Smooth muscle cell (in vitro differentiated cells): ENCODE measurements at regions not wholly inside any gene's neighbourhood (a gene's known extent, or its start where the extent isn't known, plus 50 kb on each side); places are given as distances from the start of the nearest gene placed in this dataset.

Experiments
- DNase-seq: peaks from one replicate; lab custom pipeline; 2025; ENCODE audit not compliant: unreplicated experiment; lab: John Stamatoyannopoulos, UW
- H2AFZ ChIP-seq: fragments of 200-600 bp; sonication (generic); 2 replicates; pipeline ENCODE4 v1.6.0; 2016; ENCODE audit warnings: antibody characterized with exemption, low read depth, mild to moderate bottlenecking
- H3F3A ChIP-seq: fragments of 200-600 bp; sonication (generic); 2 replicates; pipeline ENCODE4 v1.6.0; 2017; ENCODE audit warnings: antibody characterized with exemption, low read depth
- H3K27ac ChIP-seq: fragments of 200-600 bp; sonication (generic); 2 replicates; pipeline ENCODE4 v1.5.1; 2016; ENCODE audit warnings: low read depth, mild to moderate bottlenecking
- H3K27me3 ChIP-seq: fragments of 200-600 bp; sonication (generic); 2 replicates; pipeline ENCODE4 v1.6.1; 2016; ENCODE audit warnings: low read depth, mild to moderate bottlenecking
- H3K36me3 ChIP-seq: fragments of 200-600 bp; sonication (generic); 2 replicates; pipeline ENCODE4 v1.5.1; 2016; ENCODE audit warnings: low read depth
- H3K4me1 ChIP-seq: fragments of 200-600 bp; sonication (generic); 2 replicates; pipeline ENCODE4 v1.5.1; 2016; ENCODE audit warnings: low read depth
- H3K4me2 ChIP-seq: fragments of 200-600 bp; sonication (generic); 2 replicates; pipeline ENCODE4 v1.6.0; 2016; ENCODE audit warnings: mild to moderate bottlenecking
- H3K4me3 ChIP-seq: fragments of 200-600 bp; sonication (generic); 2 replicates; pipeline ENCODE4 v1.5.1; 2016; ENCODE audit warnings: mild to moderate bottlenecking
- H3K79me2 ChIP-seq: fragments of 200-600 bp; sonication (generic); 2 replicates; pipeline ENCODE4 v1.6.0; 2016; ENCODE audit warnings: low read depth, mild to moderate bottlenecking
- H3K9ac ChIP-seq: fragments of 200-600 bp; sonication (generic); 2 replicates; pipeline ENCODE4 v1.6.0; 2016; ENCODE audit warnings: low read depth
- H3K9me3 ChIP-seq: fragments of 200-600 bp; sonication (generic); replicated peaks from 2 replicates; pipeline ENCODE4 v1.5.1; 2016; ENCODE audit warnings: low read depth
- H4K20me1 ChIP-seq: fragments of 200-600 bp; sonication (generic); 2 replicates; pipeline ENCODE4 v1.6.0; 2016; ENCODE audit warnings: low read depth
- CTCF ChIP-seq: fragments of 200-600 bp; sonication (generic); IDR thresholded peaks from 2 replicates; pipeline ENCODE4 v1.5.1; 2017; ENCODE audit warnings: borderline replicate concordance, mild to moderate bottlenecking, antibody characterized with exemption; ENCODE audit not compliant: insufficient read depth, poor library complexity, severe bottlenecking
- WGBS: methylation state at CpG from one replicate; pipeline ENCODE4 v1.1.7; 2016; ENCODE audit warnings: low lambda C conversion rate; 5-methylcytosine and 5-hydroxymethylcytosine counted together

- peak overlapping the region; percentile 51 for H3K4me2 ChIP-seq
Measured at GRCh38 chr10:31194986-31195385, 124.0 kb upstream of the ZEB1 start.

GRCh38 chr10:31197886-31198285, 121.1 kb upstream of the ZEB1 start:
- H3K27me3 ChIP-seq: no peaks in the 10 kb centered on the region
- H3K4me1 ChIP-seq: peaks cover 10% of the 10 kb centered on the region
- H3K36me3 ChIP-seq: no peaks in the 10 kb centered on the region
- no peaks in the 10 kb centered on the region for H3K79me2 ChIP-seq
- H3K4me3 ChIP-seq: no peak overlapping the region
- no peak overlapping the region for H3K4me2 ChIP-seq
- 75% methylated on average over 5 of the region's 5 CpGs for WGBS
- TF ChIP-seq CTCF: no peak
- no peaks in the 10 kb centered on the region for H3F3A ChIP-seq
- no peaks in the 10 kb centered on the region for H4K20me1 ChIP-seq
- no peak for DNase-seq
- H3K27ac ChIP-seq: no peak overlapping the region
- H3K9me3 ChIP-seq: no peaks in the 10 kb centered on the region
- no peak overlapping the region for H2AFZ ChIP-seq
- no peak overlapping the region for H3K9ac ChIP-seq

More at GRCh38 chr10:31194986-31195385, 124.0 kb upstream of the ZEB1 start:
- H3K27ac ChIP-seq: peak overlapping the region; percentile 16
- TF ChIP-seq CTCF: no peak
- H3K79me2 ChIP-seq: no peaks in the 10 kb centered on the region
- no peaks in the 10 kb centered on the region for H3F3A ChIP-seq
- H3K36me3 ChIP-seq: no peaks in the 10 kb centered on the region
- no peak overlapping the region for H2AFZ ChIP-seq
- peaks cover 10% of the 10 kb centered on the region for H3K4me1 ChIP-seq
- no peaks in the 10 kb centered on the region for H4K20me1 ChIP-seq
- no peaks in the 10 kb centered on the region for H3K9me3 ChIP-seq
- WGBS: 22% methylated on average over 4 of the region's 4 CpGs
- H3K9ac ChIP-seq: no peak overlapping the region
- no peaks in the 10 kb centered on the region for H3K27me3 ChIP-seq
- no peak overlapping the region for H3K4me3 ChIP-seq
- DNase-seq: no peak

- no peak overlapping the region for H3K4me2 ChIP-seq
- H3K79me2 ChIP-seq: no peaks in the 10 kb centered on the region
- H3K36me3 ChIP-seq: no peaks in the 10 kb centered on the region
- no peaks in the 10 kb centered on the region for H4K20me1 ChIP-seq
- DNase-seq: no peak
- no peak for TF ChIP-seq CTCF
- H3K27me3 ChIP-seq: no peaks in the 10 kb centered on the region
- no peak overlapping the region for H3K9ac ChIP-seq
- H3F3A ChIP-seq: no peaks in the 10 kb centered on the region
- no peak overlapping the region for H2AFZ ChIP-seq
- WGBS: 85% methylated on average over 4 of the region's 4 CpGs
- no peak overlapping the region for H3K27ac ChIP-seq
- no peak overlapping the region for H3K4me3 ChIP-seq
- no peaks in the 10 kb centered on the region for H3K9me3 ChIP-seq
- no peaks in the 10 kb centered on the region for H3K4me1 ChIP-seq
Measured at GRCh38 chr10:31204090-31204489, 114.9 kb upstream of the ZEB1 start.

- H3K9me3 ChIP-seq: no peaks in the 10 kb centered on the region
- no peaks in the 10 kb centered on the region for H3K27me3 ChIP-seq
- H3F3A ChIP-seq: no peaks in the 10 kb centered on the region
- WGBS: 34% methylated on average over 4 of the region's 4 CpGs
- no peak for TF ChIP-seq CTCF
- H4K20me1 ChIP-seq: no peaks in the 10 kb centered on the region
- H2AFZ ChIP-seq: no peak overlapping the region
- no peaks in the 10 kb centered on the region for H3K79me2 ChIP-seq
- no peak for DNase-seq
- no peaks in the 10 kb centered on the region for H3K4me1 ChIP-seq
- no peak overlapping the region for H3K4me2 ChIP-seq
- no peaks in the 10 kb centered on the region for H3K36me3 ChIP-seq
- H3K4me3 ChIP-seq: no peak overlapping the region
- H3K9ac ChIP-seq: no peak overlapping the region
- H3K27ac ChIP-seq: no peak overlapping the region
Measured at GRCh38 chr10:31207636-31208035, 111.4 kb upstream of the ZEB1 start.
